CD4-positive, alpha-beta T cell treated with Interleukin-17A for 1 hour (primary cell): ENCODE measurements at regions not wholly inside any gene's neighbourhood (a gene's known extent, or its start where the extent isn't known, plus 50 kb on each side); places are given as distances from the start of the nearest gene placed in this dataset.

Experiments used
- DNase-seq: peaks from one replicate; pipeline ENCODE4 v3.0.0-alpha.2; 2020

- DNase-seq, result no peak
These were observed 805.3 kb downstream of the SEMA5A start for GRCh38 chr5:8740595-8740994.

- DNase-seq, result no peak
These were observed 796.3 kb downstream of the SEMA5A start for GRCh38 chr5:8749556-8749955.

GRCh38 chr5:8750100-8750499 is 795.8 kb downstream of the SEMA5A start:
- no peak for DNase-seq

- DNase-seq, result no peak
These were observed 793.9 kb downstream of the SEMA5A start for GRCh38 chr5:8751971-8752370.

GRCh38 chr5:8752595-8752994 is 793.3 kb downstream of the SEMA5A start:
- DNase-seq, result no peak

- DNase-seq, result no peak
These were observed 789.3 kb downstream of the SEMA5A start for GRCh38 chr5:8756498-8757084.

GRCh38 chr5:8765886-8766285 is 780.0 kb downstream of the SEMA5A start:
- no peak for DNase-seq

GRCh38 chr5:8766448-8766847 is 779.4 kb downstream of the SEMA5A start:
- DNase-seq, result no peak

GRCh38 chr5:8767111-8767510 is 778.8 kb downstream of the SEMA5A start:
- no peak for DNase-seq

GRCh38 chr5:8767746-8768145 is 778.1 kb downstream of the SEMA5A start:
- no peak for DNase-seq

- DNase-seq, result no peak
These were observed 776.2 kb downstream of the SEMA5A start for GRCh38 chr5:8769631-8770030.

- DNase-seq, result no peak
These were observed 775.4 kb downstream of the SEMA5A start for GRCh38 chr5:8770431-8770830.

GRCh38 chr5:8773046-8773615 is 772.7 kb downstream of the SEMA5A start:
- DNase-seq, result no peak

- DNase-seq, result no peak
These were observed 761.2 kb downstream of the SEMA5A start for GRCh38 chr5:8784692-8785091.

GRCh38 chr5:8788246-8788645 is 757.6 kb downstream of the SEMA5A start:
- DNase-seq, result no peak

- DNase-seq, result no peak
These were observed 740.2 kb downstream of the SEMA5A start for GRCh38 chr5:8805653-8806052.

GRCh38 chr5:8807636-8808035 is 738.2 kb downstream of the SEMA5A start:
- DNase-seq, result no peak

GRCh38 chr5:8811581-8811980 is 734.3 kb downstream of the SEMA5A start:
- no peak for DNase-seq

GRCh38 chr5:8813180-8813579 is 732.7 kb downstream of the SEMA5A start:
- DNase-seq, result no peak

- DNase-seq, result no peak
These were observed 731.8 kb downstream of the SEMA5A start for GRCh38 chr5:8814105-8814504.

GRCh38 chr5:8824371-8824770 is 721.5 kb downstream of the SEMA5A start:
- no peak for DNase-seq

- DNase-seq, result no peak
These were observed 720.6 kb downstream of the SEMA5A start for GRCh38 chr5:8825139-8825757.

GRCh38 chr5:8826508-8826907 is 719.4 kb downstream of the SEMA5A start:
- no peak for DNase-seq

- DNase-seq, result no peak
These were observed 718.2 kb downstream of the SEMA5A start for GRCh38 chr5:8827696-8828095.
